ENCODE measurements at regions not wholly inside any gene's neighbourhood (a gene's known extent, or its start where the extent isn't known, plus 50 kb on each side); places are given as distances from the start of the nearest gene placed in this dataset.
"Not testable (repeated sequence)": the region's sequence is repeated elsewhere in the genome, so short reads cannot be mapped to it uniquely, and the experiment has no call there.

GRCh38 chrY:18326280-18326875, 220.1 kb upstream of the HSFY1 start:
- TF ChIP-seq EZH2 (IDR thresholded peaks at IDR 0.05); CTCF (IDR thresholded peaks at IDR 0.05 in 2 of 3, conservative IDR thresholded peaks at IDR 0.05 in 1 of 3; ENCODE audit: borderline replicate concordance in 1 of 3, insufficient read depth in 1 of 3, low read depth in 2 of 3, low read length in 2 of 3); SP1 (IDR thresholded peaks at IDR 0.05; ENCODE audit: low read depth); POLR2A (IDR thresholded peaks at IDR 0.05; ENCODE audit: borderline replicate concordance, extremely low read depth, insufficient read depth, insufficient read length); POLR2AphosphoS5 (IDR thresholded peaks at IDR 0.05; ENCODE audit: low read depth, low read length); ZNF274 (IDR thresholded peaks at IDR 0.05; ENCODE audit: low read depth, low read length); YY1 (IDR thresholded peaks at IDR 0.05; ENCODE audit: extremely low read depth, insufficient replicate concordance, low read depth, low read length); MAX (IDR thresholded peaks at IDR 0.05); CEBPB (IDR thresholded peaks at IDR 0.05; ENCODE audit: low read depth); RAD21 (IDR thresholded peaks at IDR 0.05; ENCODE audit: low read depth); EZH2phosphoT487 (IDR thresholded peaks at IDR 0.05; ENCODE audit: borderline replicate concordance); REST (IDR thresholded peaks at IDR 0.05; ENCODE audit: low read depth); TCF7L2 (IDR thresholded peaks at IDR 0.05; ENCODE audit: borderline replicate concordance, extremely low read depth, insufficient read depth, insufficient read length); FOSL1 (IDR thresholded peaks at IDR 0.05; ENCODE audit: low read depth): not testable (repeated sequence)

All from HCT116 (cell line).